Breast epithelium (tissue), 4 donors: ENCODE measurements at regions not wholly inside any gene's neighbourhood (a gene's known extent, or its start where the extent isn't known, plus 50 kb on each side); places are given as distances from the start of the nearest gene placed in this dataset.

Experiments
- DNase-seq, 2 donors: peaks; one replicate each; pipeline ENCODE4 v3.0.0-alpha.2; 2019; ENCODE audit warnings: low spot score in 2 of 2
- H3K27ac ChIP-seq, 2 donors: fragments of 200-600 bp; sonication (generic) in 1 of 2; one replicate each; pipeline ENCODE4 v1.5.1; 2016 to 2019; ENCODE audit warnings: mild to moderate bottlenecking in 1 of 2
- H3K27me3 ChIP-seq, 2 donors: fragments of 200-600 bp; sonication (generic) in 1 of 2; one replicate each; pipeline versions ENCODE4 v1.5.1 to v1.6.0; 2017 to 2019; ENCODE audit warnings: control low read depth in 1 of 2, mild to moderate bottlenecking in 1 of 2
- H3K36me3 ChIP-seq: fragments of 200-600 bp; one replicate; pipeline ENCODE4 v1.5.1; 2019
- H3K4me1 ChIP-seq, 2 donors: fragments of 200-600 bp; sonication (generic); one replicate each; pipeline ENCODE4 v1.5.1; 2016 to 2019; ENCODE audit warnings: control low read depth in 1 of 2
- H3K4me3 ChIP-seq, 3 donors: fragments of 200-600 bp; sonication (generic); 1 replicate in 2 of 3; 2 replicates in 1 of 3; pipeline ENCODE4 v1.5.1; 2016 to 2019; ENCODE audit warnings: mild to moderate bottlenecking in 3 of 3, moderate library complexity in 2 of 3
- H3K9me3 ChIP-seq, 2 donors: fragments of 200-600 bp; sonication (generic) in 1 of 2; one replicate each; pipeline ENCODE4 v1.5.1; 2016 to 2019; ENCODE audit warnings: control low read depth in 1 of 2
- CTCF ChIP-seq, 3 donors: fragments of 450-650 bp; IDR thresholded peaks; one replicate each; pipeline ENCODE4 v1.5.1; 2016 to 2017; ENCODE audit warnings: antibody characterized with exemption in 3 of 3, mild to moderate bottlenecking in 3 of 3, moderate library complexity in 3 of 3
- POLR2A ChIP-seq: fragments of 450-650 bp; IDR thresholded peaks from one replicate; pipeline ENCODE4 v1.6.1; 2016; ENCODE audit warnings: antibody characterized with exemption, mild to moderate bottlenecking, moderate library complexity
- POLR2AphosphoS5 ChIP-seq, 3 donors: sonication (generic); formaldehyde crosslinking; IDR thresholded peaks; one replicate each; pipeline ENCODE4 v1.6.1; 2017; ENCODE audit warnings: antibody characterized with exemption in 3 of 3
- intact Hi-C: fragments of 100-400 bp; cut with DNase I; formaldehyde crosslinking; loops from one replicate; pipeline ENCODE4 v1.15.1; 2023; ENCODE audit warnings: low total_unique reads

DNA sequence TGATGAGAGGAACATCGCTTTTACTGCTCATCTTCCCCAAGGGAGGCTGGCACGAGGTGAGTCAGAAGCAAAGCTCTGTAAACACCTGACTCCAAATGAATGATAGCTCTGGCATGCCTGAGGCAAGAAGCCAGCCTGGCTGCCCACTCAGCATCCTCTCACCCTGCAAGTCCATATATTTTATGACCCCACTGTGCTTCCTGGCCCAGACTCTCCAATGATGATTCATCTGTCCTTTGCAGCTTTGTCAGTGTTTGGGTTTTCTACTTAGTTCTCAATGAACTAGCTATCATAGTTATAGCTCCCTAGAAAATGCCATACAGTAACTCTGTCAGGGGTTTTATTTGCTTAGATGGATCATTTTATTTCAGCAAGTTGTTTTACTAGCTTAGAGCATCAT is 52.1 kb upstream of the FSTL4 start:
- no peaks in the 10 kb centered on the region for H3K9me3 ChIP-seq
- intact Hi-C loops: no loop called here
- no peaks in the 10 kb centered on the region for H3K36me3 ChIP-seq
- H3K27ac ChIP-seq: no peak overlapping the region
- no peaks in the 10 kb centered on the region for H3K27me3 ChIP-seq
- H3K4me3 ChIP-seq: no peak overlapping the region
- no peaks in the 10 kb centered on the region for H3K4me1 ChIP-seq
- TF ChIP-seq CTCF (IDR thresholded peaks at IDR 0.05): no peak
- no peak for TF ChIP-seq POLR2AphosphoS5 (IDR thresholded peaks at IDR 0.05)
- TF ChIP-seq POLR2A: no peak
- DNase-seq: no peak

DNA sequence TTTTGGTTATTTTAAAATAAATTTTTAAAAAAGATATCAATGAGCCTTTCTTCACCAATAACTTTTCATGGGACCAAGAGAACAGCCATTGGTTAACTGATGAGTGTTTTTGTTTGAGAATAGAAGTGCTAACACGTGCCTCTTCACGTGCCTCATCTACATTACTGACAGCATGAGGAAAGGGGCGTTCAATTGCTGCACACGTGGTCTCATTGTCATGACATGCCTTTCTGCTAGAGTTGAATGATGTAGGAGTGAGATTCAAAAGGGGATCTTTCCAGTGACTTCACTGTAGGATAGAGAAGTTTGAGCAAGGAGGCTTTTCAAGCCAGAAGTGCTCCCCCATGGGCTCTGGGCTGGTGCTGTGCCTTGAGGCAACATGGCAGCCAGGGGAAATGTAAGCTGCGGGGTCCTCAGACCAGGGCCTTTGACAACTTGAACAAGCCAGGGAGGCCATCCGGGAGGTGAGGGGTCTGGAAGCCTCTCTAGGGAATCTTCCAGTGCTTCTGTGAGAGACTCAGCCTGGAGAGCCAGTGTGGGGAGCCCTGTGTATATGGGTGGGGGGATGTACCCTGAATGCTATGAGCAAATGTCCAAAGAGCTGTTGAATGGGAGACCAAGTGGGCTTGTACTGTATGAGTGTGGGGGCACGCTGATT is 51.2 kb upstream of the FSTL4 start:
- Histone ChIP-seq H3K27me3 (no peaks in the 10 kb centered on the region), H3K36me3 (no peaks in the 10 kb centered on the region), H3K27ac (no peak overlapping the region), H3K4me3 (no peak overlapping the region), H3K4me1 (no peaks in the 10 kb centered on the region), H3K9me3 (no peaks in the 10 kb centered on the region)
- TF ChIP-seq POLR2A (no peak), POLR2AphosphoS5 (IDR thresholded peaks at IDR 0.05) (no peak), CTCF (IDR thresholded peaks at IDR 0.05) (no peak)
- no peak for DNase-seq
- intact Hi-C loops: no loop called here

- Histone ChIP-seq H3K27me3 (no peaks in the 10 kb centered on the region), H3K4me1 (no peaks in the 10 kb centered on the region), H3K9me3 (no peaks in the 10 kb centered on the region), H3K27ac (no peak overlapping the region), H3K4me3 (no peak overlapping the region), H3K36me3 (no peaks in the 10 kb centered on the region)
- TF ChIP-seq CTCF (IDR thresholded peaks at IDR 0.05): no peak
- TF ChIP-seq POLR2A: no peak
- no peak for TF ChIP-seq POLR2AphosphoS5 (IDR thresholded peaks at IDR 0.05)
- intact Hi-C loops: no loop called here
- no peak for DNase-seq
These were observed 50.2 kb upstream of the FSTL4 start for GRCh38 chr5:133662578-133662977.
